ENCODE measurements at regions not wholly inside any gene's neighbourhood (a gene's known extent, or its start where the extent isn't known, plus 50 kb on each side); places are given as distances from the start of the nearest gene placed in this dataset.

DNA sequence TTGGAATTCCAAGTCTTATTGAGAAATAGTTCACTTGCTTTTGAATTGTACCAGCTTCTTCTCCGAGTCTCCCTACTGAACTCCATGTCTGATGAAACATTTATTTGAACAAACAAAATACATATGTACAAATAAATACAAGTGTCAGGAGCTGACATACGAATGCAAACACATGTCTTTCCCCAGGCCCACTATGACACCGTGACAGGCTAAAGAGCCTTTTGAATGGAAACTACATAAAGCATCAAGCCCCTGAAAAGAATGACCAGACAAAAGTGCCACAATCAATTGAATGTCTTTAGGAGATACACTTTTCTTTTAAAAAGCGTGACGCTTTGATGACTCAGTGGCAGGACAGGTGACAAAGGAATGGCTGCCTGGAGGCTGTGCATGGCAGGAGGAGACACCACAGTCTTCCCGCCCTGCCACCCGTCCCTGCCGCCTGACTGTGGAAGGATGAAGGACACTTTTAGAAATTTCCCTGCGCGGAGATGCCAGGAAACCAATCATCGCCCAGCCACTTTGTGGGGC, 112.4 kb upstream of the BNC2 start:
- TF ChIP-seq, protein P1, sequence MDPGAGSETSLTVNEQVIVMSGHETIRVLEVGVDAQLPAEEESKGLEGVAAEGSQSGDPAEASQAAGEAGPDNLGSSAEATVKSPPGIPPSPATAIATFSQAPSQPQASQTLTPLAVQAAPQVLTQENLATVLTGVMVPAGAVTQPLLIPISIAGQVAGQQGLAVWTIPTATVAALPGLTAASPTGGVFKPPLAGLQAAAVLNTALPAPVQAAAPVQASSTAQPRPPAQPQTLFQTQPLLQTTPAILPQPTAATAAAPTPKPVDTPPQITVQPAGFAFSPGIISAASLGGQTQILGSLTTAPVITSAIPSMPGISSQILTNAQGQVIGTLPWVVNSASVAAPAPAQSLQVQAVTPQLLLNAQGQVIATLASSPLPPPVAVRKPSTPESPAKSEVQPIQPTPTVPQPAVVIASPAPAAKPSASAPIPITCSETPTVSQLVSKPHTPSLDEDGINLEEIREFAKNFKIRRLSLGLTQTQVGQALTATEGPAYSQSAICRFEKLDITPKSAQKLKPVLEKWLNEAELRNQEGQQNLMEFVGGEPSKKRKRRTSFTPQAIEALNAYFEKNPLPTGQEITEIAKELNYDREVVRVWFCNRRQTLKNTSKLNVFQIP (CRISPR knock-in tag; IDR thresholded peaks at IDR 0.05; ENCODE audit: borderline replicate concordance, low read depth): no peak
- TF ChIP-seq OSR1 (CRISPR knock-in tag; IDR thresholded peaks at IDR 0.05) (no peak), ISL1 (CRISPR knock-in tag; IDR thresholded peaks at IDR 0.05) (no peak), ARNTL (CRISPR knock-in tag; IDR thresholded peaks at IDR 0.05; ENCODE audit: borderline replicate concordance, low read depth) (no peak), ZNF8 (CRISPR knock-in tag; IDR thresholded peaks at IDR 0.05) (no peak)
- TF ChIP-seq, protein P2, sequence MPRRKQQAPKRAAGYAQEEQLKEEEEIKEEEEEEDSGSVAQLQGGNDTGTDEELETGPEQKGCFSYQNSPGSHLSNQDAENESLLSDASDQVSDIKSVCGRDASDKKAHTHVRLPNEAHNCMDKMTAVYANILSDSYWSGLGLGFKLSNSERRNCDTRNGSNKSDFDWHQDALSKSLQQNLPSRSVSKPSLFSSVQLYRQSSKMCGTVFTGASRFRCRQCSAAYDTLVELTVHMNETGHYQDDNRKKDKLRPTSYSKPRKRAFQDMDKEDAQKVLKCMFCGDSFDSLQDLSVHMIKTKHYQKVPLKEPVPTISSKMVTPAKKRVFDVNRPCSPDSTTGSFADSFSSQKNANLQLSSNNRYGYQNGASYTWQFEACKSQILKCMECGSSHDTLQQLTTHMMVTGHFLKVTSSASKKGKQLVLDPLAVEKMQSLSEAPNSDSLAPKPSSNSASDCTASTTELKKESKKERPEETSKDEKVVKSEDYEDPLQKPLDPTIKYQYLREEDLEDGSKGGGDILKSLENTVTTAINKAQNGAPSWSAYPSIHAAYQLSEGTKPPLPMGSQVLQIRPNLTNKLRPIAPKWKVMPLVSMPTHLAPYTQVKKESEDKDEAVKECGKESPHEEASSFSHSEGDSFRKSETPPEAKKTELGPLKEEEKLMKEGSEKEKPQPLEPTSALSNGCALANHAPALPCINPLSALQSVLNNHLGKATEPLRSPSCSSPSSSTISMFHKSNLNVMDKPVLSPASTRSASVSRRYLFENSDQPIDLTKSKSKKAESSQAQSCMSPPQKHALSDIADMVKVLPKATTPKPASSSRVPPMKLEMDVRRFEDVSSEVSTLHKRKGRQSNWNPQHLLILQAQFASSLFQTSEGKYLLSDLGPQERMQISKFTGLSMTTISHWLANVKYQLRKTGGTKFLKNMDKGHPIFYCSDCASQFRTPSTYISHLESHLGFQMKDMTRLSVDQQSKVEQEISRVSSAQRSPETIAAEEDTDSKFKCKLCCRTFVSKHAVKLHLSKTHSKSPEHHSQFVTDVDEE (CRISPR knock-in tag; IDR thresholded peaks at IDR 0.05): no peak
- no peak for ATAC-seq

DNA sequence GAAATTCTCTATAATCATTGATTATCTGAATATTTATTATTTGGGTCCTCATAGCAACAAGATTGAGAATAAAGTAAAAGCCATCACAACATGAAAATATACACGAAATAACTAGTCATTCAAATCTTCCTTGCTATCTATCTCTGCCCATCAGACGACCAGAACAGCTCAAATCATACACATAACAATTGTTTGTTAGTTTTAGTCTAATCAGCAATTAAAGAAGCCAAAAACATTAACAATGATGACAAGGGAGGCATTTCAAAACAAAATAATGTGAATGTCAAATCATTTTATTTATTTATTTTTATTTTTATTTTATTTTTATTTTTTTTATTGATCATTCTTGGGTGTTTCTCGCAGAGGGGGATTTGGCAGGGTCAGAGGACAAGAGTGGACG, 106.0 kb upstream of the BNC2 start:
- ATAC-seq: no peak
- TF ChIP-seq, protein P3, sequence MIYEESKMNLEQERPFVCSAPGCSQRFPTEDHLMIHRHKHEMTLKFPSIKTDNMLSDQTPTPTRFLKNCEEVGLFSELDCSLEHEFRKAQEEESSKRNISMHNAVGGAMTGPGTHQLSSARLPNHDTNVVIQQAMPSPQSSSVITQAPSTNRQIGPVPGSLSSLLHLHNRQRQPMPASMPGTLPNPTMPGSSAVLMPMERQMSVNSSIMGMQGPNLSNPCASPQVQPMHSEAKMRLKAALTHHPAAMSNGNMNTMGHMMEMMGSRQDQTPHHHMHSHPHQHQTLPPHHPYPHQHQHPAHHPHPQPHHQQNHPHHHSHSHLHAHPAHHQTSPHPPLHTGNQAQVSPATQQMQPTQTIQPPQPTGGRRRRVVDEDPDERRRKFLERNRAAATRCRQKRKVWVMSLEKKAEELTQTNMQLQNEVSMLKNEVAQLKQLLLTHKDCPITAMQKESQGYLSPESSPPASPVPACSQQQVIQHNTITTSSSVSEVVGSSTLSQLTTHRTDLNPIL (CRISPR knock-in tag; IDR thresholded peaks at IDR 0.05; ENCODE audit: low read depth): no peak
- TF ChIP-seq, protein P2 (CRISPR knock-in tag; IDR thresholded peaks at IDR 0.05): no peak
- TF ChIP-seq, protein P4, sequence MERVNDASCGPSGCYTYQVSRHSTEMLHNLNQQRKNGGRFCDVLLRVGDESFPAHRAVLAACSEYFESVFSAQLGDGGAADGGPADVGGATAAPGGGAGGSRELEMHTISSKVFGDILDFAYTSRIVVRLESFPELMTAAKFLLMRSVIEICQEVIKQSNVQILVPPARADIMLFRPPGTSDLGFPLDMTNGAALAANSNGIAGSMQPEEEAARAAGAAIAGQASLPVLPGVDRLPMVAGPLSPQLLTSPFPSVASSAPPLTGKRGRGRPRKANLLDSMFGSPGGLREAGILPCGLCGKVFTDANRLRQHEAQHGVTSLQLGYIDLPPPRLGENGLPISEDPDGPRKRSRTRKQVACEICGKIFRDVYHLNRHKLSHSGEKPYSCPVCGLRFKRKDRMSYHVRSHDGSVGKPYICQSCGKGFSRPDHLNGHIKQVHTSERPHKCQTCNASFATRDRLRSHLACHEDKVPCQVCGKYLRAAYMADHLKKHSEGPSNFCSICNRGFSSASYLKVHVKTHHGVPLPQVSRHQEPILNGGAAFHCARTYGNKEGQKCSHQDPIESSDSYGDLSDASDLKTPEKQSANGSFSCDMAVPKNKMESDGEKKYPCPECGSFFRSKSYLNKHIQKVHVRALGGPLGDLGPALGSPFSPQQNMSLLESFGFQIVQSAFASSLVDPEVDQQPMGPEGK (CRISPR knock-in tag; IDR thresholded peaks at IDR 0.05; ENCODE audit: borderline replicate concordance): no peak
- TF ChIP-seq, protein P5, sequence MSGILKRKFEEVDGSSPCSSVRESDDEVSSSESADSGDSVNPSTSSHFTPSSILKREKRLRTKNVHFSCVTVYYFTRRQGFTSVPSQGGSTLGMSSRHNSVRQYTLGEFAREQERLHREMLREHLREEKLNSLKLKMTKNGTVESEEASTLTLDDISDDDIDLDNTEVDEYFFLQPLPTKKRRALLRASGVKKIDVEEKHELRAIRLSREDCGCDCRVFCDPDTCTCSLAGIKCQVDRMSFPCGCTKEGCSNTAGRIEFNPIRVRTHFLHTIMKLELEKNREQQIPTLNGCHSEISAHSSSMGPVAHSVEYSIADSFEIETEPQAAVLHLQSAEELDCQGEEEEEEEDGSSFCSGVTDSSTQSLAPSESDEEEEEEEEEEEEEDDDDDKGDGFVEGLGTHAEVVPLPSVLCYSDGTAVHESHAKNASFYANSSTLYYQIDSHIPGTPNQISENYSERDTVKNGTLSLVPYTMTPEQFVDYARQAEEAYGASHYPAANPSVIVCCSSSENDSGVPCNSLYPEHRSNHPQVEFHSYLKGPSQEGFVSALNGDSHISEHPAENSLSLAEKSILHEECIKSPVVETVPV (CRISPR knock-in tag; IDR thresholded peaks at IDR 0.05): no peak
- TF ChIP-seq ZC3H10 (CRISPR knock-in tag; IDR thresholded peaks at IDR 0.05): no peak
- TF ChIP-seq TOX (CRISPR knock-in tag; IDR thresholded peaks at IDR 0.05; ENCODE audit: borderline replicate concordance): no peak
- TF ChIP-seq BACH2 (CRISPR knock-in tag; IDR thresholded peaks at IDR 0.05; ENCODE audit: borderline replicate concordance): no peak
- no peak for TF ChIP-seq RARB (CRISPR knock-in tag; IDR thresholded peaks at IDR 0.05)
- TF ChIP-seq ZNF70 (CRISPR knock-in tag; IDR thresholded peaks at IDR 0.05): no peak
- TF ChIP-seq ESRRG (CRISPR knock-in tag; IDR thresholded peaks at IDR 0.05): no peak
- TF ChIP-seq OSR1 (CRISPR knock-in tag; IDR thresholded peaks at IDR 0.05): no peak
- no peak for TF ChIP-seq ARNTL (CRISPR knock-in tag; IDR thresholded peaks at IDR 0.05; ENCODE audit: borderline replicate concordance, low read depth)
- no peak for TF ChIP-seq ZFP30 (CRISPR knock-in tag; IDR thresholded peaks at IDR 0.05)
- TF ChIP-seq, protein P1 (CRISPR knock-in tag; IDR thresholded peaks at IDR 0.05; ENCODE audit: borderline replicate concordance, low read depth): no peak
